ENCODE measurements at regions not wholly inside any gene's neighbourhood (a gene's known extent, or its start where the extent isn't known, plus 50 kb on each side); places are given as distances from the start of the nearest gene placed in this dataset.

- TF ChIP-seq CTCF (conservative IDR thresholded peaks at IDR 0.05; ENCODE audit: low read depth, low read length) (no peak), EZH2 (IDR thresholded peaks at IDR 0.05; ENCODE audit: low read length, unreplicated experiment) (no peak)
These were observed 753.6 kb upstream of the TMEFF2 start for GRCh38 chr2:192948316-192948715.
